SK-N-SH (cell line): ENCODE measurements at regions not wholly inside any gene's neighbourhood (a gene's known extent, or its start where the extent isn't known, plus 50 kb on each side); places are given as distances from the start of the nearest gene placed in this dataset.

Experiments
- CHD2 ChIP-seq: fragments of 150-350 bp; IDR thresholded peaks from 2 replicates; pipeline ENCODE4 v1.6.1; 2018; ENCODE audit warnings: low read length; ENCODE audit not compliant: partially characterized antibody
- EP300 ChIP-seq, 2 experiments: IDR thresholded peaks; 2 replicates each; pipeline versions ENCODE4 v1.4.0 to v1.6.1; 2012; ENCODE audit warnings: borderline replicate concordance in 1 of 2, low read depth in 1 of 2, low read length in 1 of 2
- MEF2A ChIP-seq: IDR thresholded peaks from 2 replicates; pipeline ENCODE4 v1.4.0; 2012; ENCODE audit warnings: low read depth, borderline replicate concordance
- POLR2AphosphoS5 ChIP-seq: IDR thresholded peaks from 2 replicates; pipeline ENCODE4 v1.6.1; 2012; ENCODE audit warnings: low read depth, low read length
- RXRA ChIP-seq: IDR thresholded peaks from 2 replicates; pipeline ENCODE4 v1.4.0; 2012; ENCODE audit warnings: low read depth, mild to moderate bottlenecking, borderline replicate concordance
- SMC3 ChIP-seq: IDR thresholded peaks from 2 replicates; pipeline ENCODE4 v1.6.1; 2012; ENCODE audit warnings: low read depth, low read length, improper control_type of control experiment
- TAF1 ChIP-seq: IDR thresholded peaks from 2 replicates; pipeline ENCODE4 v1.6.1; 2012; ENCODE audit warnings: low read depth, mild to moderate bottlenecking, low read length, moderate library complexity, borderline replicate concordance
- TF ChIP-seq, protein P1 (sequence below): fragments of 200-600 bp; sonication (generic); IDR thresholded peaks from 2 replicates; pipeline ENCODE4 v1.6.1; 2017; ENCODE audit warnings: antibody characterized with exemption, mild to moderate bottlenecking, moderate library complexity
- TF ChIP-seq, protein P2 (sequence below): IDR thresholded peaks from 2 replicates; pipeline ENCODE4 v1.4.0; 2012; ENCODE audit warnings: low read depth, borderline replicate concordance
- TF ChIP-seq, protein P3 (sequence below): fragments of 150-350 bp; IDR thresholded peaks from 2 replicates; pipeline ENCODE4 v1.6.1; 2017; ENCODE audit warnings: antibody characterized with exemption, low read length, low read depth, borderline replicate concordance
- TF ChIP-seq, protein P4 (sequence below): IDR thresholded peaks from 2 replicates; pipeline ENCODE4 v1.4.0; 2012; ENCODE audit warnings: low read depth
- TF ChIP-seq, protein P5 (sequence below): IDR thresholded peaks from 2 replicates; pipeline ENCODE4 v1.6.1; 2012; ENCODE audit warnings: mild to moderate bottlenecking, low read depth, low read length, moderate library complexity

DNA sequence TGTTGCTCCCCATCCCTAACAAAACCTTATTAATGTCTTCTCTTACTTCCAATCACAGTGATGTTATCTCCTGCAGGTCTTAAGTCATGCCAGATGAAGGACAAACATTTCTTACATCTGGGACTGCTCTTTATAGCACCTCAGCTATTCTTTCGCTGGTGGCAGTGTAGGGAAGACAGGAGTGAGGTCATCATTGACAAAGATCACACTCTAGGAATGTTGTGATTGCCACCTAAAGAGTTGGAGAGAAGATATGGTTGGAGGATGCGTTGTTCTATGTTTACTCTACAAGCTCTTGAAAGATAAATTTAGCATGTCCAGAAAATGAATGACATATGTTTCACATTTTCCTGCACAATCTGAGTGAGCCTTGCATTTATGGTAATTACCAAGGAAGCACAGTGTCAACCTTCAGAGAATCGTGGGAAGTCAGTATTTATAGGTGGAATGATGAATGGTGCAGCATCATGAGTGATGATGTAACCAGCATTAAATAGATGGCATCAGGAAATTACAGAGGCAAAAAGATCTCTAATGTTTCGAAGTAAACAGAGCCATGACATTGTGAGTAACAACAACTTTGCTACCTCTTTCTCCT is 188.1 kb upstream of the STEAP1 start:
- TF ChIP-seq, protein P1, sequence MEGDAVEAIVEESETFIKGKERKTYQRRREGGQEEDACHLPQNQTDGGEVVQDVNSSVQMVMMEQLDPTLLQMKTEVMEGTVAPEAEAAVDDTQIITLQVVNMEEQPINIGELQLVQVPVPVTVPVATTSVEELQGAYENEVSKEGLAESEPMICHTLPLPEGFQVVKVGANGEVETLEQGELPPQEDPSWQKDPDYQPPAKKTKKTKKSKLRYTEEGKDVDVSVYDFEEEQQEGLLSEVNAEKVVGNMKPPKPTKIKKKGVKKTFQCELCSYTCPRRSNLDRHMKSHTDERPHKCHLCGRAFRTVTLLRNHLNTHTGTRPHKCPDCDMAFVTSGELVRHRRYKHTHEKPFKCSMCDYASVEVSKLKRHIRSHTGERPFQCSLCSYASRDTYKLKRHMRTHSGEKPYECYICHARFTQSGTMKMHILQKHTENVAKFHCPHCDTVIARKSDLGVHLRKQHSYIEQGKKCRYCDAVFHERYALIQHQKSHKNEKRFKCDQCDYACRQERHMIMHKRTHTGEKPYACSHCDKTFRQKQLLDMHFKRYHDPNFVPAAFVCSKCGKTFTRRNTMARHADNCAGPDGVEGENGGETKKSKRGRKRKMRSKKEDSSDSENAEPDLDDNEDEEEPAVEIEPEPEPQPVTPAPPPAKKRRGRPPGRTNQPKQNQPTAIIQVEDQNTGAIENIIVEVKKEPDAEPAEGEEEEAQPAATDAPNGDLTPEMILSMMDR: no peak
- TF ChIP-seq CHD2: no peak
- TF ChIP-seq POLR2AphosphoS5: no peak
- TF ChIP-seq, protein P2, sequence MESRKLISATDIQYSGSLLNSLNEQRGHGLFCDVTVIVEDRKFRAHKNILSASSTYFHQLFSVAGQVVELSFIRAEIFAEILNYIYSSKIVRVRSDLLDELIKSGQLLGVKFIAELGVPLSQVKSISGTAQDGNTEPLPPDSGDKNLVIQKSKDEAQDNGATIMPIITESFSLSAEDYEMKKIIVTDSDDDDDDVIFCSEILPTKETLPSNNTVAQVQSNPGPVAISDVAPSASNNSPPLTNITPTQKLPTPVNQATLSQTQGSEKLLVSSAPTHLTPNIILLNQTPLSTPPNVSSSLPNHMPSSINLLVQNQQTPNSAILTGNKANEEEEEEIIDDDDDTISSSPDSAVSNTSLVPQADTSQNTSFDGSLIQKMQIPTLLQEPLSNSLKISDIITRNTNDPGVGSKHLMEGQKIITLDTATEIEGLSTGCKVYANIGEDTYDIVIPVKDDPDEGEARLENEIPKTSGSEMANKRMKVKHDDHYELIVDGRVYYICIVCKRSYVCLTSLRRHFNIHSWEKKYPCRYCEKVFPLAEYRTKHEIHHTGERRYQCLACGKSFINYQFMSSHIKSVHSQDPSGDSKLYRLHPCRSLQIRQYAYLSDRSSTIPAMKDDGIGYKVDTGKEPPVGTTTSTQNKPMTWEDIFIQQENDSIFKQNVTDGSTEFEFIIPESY: no peak
- TF ChIP-seq, protein P3, sequence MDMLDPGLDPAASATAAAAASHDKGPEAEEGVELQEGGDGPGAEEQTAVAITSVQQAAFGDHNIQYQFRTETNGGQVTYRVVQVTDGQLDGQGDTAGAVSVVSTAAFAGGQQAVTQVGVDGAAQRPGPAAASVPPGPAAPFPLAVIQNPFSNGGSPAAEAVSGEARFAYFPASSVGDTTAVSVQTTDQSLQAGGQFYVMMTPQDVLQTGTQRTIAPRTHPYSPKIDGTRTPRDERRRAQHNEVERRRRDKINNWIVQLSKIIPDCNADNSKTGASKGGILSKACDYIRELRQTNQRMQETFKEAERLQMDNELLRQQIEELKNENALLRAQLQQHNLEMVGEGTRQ: no peak
- TF ChIP-seq TAF1: no peak
- no peak for TF ChIP-seq SMC3
- TF ChIP-seq, protein P4, sequence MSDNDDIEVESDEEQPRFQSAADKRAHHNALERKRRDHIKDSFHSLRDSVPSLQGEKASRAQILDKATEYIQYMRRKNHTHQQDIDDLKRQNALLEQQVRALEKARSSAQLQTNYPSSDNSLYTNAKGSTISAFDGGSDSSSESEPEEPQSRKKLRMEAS: no peak
- TF ChIP-seq, protein P5, sequence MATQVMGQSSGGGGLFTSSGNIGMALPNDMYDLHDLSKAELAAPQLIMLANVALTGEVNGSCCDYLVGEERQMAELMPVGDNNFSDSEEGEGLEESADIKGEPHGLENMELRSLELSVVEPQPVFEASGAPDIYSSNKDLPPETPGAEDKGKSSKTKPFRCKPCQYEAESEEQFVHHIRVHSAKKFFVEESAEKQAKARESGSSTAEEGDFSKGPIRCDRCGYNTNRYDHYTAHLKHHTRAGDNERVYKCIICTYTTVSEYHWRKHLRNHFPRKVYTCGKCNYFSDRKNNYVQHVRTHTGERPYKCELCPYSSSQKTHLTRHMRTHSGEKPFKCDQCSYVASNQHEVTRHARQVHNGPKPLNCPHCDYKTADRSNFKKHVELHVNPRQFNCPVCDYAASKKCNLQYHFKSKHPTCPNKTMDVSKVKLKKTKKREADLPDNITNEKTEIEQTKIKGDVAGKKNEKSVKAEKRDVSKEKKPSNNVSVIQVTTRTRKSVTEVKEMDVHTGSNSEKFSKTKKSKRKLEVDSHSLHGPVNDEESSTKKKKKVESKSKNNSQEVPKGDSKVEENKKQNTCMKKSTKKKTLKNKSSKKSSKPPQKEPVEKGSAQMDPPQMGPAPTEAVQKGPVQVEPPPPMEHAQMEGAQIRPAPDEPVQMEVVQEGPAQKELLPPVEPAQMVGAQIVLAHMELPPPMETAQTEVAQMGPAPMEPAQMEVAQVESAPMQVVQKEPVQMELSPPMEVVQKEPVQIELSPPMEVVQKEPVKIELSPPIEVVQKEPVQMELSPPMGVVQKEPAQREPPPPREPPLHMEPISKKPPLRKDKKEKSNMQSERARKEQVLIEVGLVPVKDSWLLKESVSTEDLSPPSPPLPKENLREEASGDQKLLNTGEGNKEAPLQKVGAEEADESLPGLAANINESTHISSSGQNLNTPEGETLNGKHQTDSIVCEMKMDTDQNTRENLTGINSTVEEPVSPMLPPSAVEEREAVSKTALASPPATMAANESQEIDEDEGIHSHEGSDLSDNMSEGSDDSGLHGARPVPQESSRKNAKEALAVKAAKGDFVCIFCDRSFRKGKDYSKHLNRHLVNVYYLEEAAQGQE: no peak
- TF ChIP-seq MEF2A: no peak
- TF ChIP-seq RXRA: no peak
- no peak for TF ChIP-seq EP300 (IDR thresholded peaks at IDR 0.05; ENCODE audit: borderline replicate concordance in 1 of 2, low read depth in 1 of 2, low read length in 1 of 2)
